ENCODE measurements at regions not wholly inside any gene's neighbourhood (a gene's known extent, or its start where the extent isn't known, plus 50 kb on each side); places are given as distances from the start of the nearest gene placed in this dataset.

DNA sequence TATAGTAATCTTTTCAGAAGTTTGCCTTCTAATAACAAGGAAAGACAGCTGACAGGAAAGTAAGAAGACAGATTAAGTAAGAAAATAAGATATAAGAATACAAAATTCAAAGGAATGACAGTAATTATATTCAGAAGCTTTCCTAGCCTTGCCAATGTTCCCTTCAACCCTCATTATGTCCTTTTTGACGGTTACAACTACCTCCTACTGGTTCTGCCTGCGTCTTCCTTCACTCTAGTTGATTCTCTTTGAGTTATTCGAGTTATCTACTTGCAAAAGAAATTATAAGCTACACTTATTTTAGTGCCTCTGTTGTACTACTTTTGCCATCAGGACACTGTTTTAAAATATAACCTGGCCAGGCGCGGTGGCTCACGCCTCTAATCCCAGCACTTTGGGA, 218.9 kb upstream of the GYPC start:
- Histone ChIP-seq H3K27ac (replicated peaks) (no peak overlapping the region), H3K27me3 (ENCODE audit: low read depth) (no peaks in the 10 kb centered on the region), H3K4me3 (no peak overlapping the region), H3K4me1 (no peaks in the 10 kb centered on the region), H3K36me3 (no peaks in the 10 kb centered on the region), H3K9me3 (replicated peaks) (no peaks in the 10 kb centered on the region)
- TF ChIP-seq, protein P1, sequence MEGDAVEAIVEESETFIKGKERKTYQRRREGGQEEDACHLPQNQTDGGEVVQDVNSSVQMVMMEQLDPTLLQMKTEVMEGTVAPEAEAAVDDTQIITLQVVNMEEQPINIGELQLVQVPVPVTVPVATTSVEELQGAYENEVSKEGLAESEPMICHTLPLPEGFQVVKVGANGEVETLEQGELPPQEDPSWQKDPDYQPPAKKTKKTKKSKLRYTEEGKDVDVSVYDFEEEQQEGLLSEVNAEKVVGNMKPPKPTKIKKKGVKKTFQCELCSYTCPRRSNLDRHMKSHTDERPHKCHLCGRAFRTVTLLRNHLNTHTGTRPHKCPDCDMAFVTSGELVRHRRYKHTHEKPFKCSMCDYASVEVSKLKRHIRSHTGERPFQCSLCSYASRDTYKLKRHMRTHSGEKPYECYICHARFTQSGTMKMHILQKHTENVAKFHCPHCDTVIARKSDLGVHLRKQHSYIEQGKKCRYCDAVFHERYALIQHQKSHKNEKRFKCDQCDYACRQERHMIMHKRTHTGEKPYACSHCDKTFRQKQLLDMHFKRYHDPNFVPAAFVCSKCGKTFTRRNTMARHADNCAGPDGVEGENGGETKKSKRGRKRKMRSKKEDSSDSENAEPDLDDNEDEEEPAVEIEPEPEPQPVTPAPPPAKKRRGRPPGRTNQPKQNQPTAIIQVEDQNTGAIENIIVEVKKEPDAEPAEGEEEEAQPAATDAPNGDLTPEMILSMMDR (IDR thresholded peaks at IDR 0.05; ENCODE audit: borderline replicate concordance) = no peak
- intact Hi-C loops (cut with micrococcal nuclease) = no loop called here
- no peak for DNase-seq

DNA sequence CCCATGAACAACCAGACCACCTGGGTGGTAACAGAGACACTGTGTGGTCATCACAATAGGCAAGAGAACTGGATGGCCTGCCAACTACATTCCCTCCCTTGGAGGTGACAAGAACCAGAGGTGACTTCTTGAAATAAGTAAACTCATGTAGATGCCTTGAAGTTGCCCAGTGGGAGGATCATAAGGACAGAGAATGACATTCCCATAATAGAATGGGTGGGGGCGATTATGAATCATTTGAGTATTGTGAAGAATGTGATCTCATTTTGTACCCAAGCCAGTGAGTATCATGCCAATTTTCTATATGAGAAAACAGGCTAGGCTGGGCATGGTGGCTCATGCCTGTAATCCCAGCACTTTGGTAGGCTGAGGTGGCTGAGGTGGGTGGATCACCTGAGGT, 211.4 kb upstream of the GYPC start:
- Histone ChIP-seq H3K27me3 (ENCODE audit: low read depth) (no peaks in the 10 kb centered on the region), H3K4me3 (no peak overlapping the region), H3K27ac (replicated peaks) (no peak overlapping the region), H3K9me3 (replicated peaks) (no peaks in the 10 kb centered on the region), H3K36me3 (no peaks in the 10 kb centered on the region), H3K4me1 (no peaks in the 10 kb centered on the region)
- intact Hi-C loops (cut with micrococcal nuclease) = no loop called here
- DNase-seq = no peak
- TF ChIP-seq, protein P1 (IDR thresholded peaks at IDR 0.05; ENCODE audit: borderline replicate concordance) = no peak

DNA sequence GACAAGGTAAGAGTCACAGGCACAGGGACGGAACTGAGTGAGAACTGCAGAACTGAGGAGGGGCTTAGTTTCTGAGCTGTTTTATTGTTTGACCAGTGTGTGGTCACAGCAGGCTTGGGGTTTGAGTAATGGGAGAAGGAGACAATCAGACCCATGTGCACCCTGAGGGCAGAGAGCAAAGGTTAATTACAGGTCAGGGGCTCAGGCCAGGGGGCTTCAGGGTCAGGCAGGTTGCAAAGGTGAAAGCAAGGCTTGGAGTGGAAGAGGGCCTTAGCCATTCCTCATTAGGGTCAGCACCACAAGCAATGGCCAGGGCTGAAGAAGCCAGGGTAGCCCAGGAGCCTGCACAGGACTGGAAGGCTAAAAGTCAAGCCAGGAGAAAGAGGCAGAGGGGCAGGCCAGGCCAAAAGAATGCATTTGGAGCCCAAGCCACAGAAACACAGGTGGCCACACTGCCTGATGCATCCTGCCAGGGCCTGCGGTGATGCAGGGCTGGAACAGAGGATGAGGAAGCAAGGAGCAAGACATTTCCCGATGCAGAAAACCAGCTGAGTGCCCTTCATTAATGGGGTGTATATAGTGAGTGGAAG, 209.8 kb upstream of the GYPC start:
- H3K4me3 ChIP-seq = no peak overlapping the region
- no peak overlapping the region for H3K27ac ChIP-seq (replicated peaks)
- DNase-seq = no peak
- TF ChIP-seq, protein P1 (IDR thresholded peaks at IDR 0.05; ENCODE audit: borderline replicate concordance) = no peak
- no peaks in the 10 kb centered on the region for H3K4me1 ChIP-seq
- H3K36me3 ChIP-seq = no peaks in the 10 kb centered on the region
- no peaks in the 10 kb centered on the region for H3K9me3 ChIP-seq (replicated peaks)
- intact Hi-C loops (cut with micrococcal nuclease) = no loop called here
- H3K27me3 ChIP-seq (ENCODE audit: low read depth) = no peaks in the 10 kb centered on the region

DNA sequence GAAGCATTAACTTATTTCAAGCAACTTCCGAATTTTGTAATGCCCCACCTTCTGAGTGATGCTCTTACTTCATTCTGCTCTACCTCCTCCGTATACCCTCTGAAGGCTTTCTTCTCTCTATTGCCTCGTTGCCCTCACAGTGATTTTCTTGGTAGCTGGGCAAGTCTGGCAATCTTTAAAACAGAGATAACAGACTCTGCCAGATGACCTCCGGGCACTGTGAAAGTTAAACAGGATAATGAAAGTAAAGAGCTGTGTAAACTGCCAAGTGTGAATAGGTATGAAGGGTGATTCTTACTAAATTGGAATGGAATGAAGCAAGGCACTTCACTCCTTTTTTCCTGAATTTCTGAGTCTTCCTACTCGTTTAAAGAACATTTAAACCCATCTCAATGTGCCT, 207.3 kb upstream of the GYPC start:
- no peaks in the 10 kb centered on the region for H3K36me3 ChIP-seq
- intact Hi-C loops (cut with micrococcal nuclease) = no loop called here
- H3K4me3 ChIP-seq = no peak overlapping the region
- no peak for DNase-seq
- peaks cover 8% of the 10 kb centered on the region for H3K9me3 ChIP-seq (replicated peaks)
- TF ChIP-seq, protein P1 (IDR thresholded peaks at IDR 0.05; ENCODE audit: borderline replicate concordance) = no peak
- H3K4me1 ChIP-seq = no peaks in the 10 kb centered on the region
- H3K27me3 ChIP-seq (ENCODE audit: low read depth) = no peaks in the 10 kb centered on the region
- H3K27ac ChIP-seq (replicated peaks) = no peak overlapping the region

DNA sequence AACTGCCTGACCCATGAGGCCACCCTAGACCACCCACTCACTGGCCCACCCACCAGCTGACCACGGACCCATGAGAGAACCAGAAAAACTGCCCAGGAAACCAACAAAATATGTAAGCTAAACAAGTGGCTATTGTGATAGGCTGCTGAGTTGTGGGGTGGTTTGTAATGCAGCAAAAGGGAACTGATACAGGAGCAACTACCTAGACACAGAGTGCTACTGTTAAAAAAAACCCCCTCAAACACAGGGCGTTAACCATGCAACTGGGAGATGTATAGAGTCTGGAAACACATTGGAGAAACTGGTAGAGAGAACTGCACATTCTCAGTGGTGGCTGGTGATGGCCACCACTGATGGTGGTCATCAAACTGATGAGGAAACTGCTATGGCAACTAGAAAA, 206.3 kb upstream of the GYPC start:
- H3K27ac ChIP-seq (replicated peaks) = no peak overlapping the region
- no peaks in the 10 kb centered on the region for H3K27me3 ChIP-seq (ENCODE audit: low read depth)
- H3K36me3 ChIP-seq = no peaks in the 10 kb centered on the region
- no peaks in the 10 kb centered on the region for H3K4me1 ChIP-seq
- DNase-seq = no peak
- TF ChIP-seq, protein P1 (IDR thresholded peaks at IDR 0.05; ENCODE audit: borderline replicate concordance) = no peak
- H3K4me3 ChIP-seq = no peak overlapping the region
- H3K9me3 ChIP-seq (replicated peaks) = peaks cover 8% of the 10 kb centered on the region
- intact Hi-C loops (cut with micrococcal nuclease) = no loop called here

All from left ventricle myocardium inferior (tissue), 1 donor.